Germinal center (tissue), 1 donor: ENCODE measurements at regions not wholly inside any gene's neighbourhood (a gene's known extent, or its start where the extent isn't known, plus 50 kb on each side); places are given as distances from the start of the nearest gene placed in this dataset.
"Not testable (repeated sequence)": the region's sequence is repeated elsewhere in the genome, so short reads cannot be mapped to it uniquely, and the experiment has no call there.

Experiments used
- DNase-seq: peaks from one replicate; pipeline ENCODE4 v3.0.0; 2012; ENCODE audit warnings: mixed read lengths, low spot score

GRCh38 chr6:126667728-126668127, 327.8 kb downstream of the CENPW start:
- DNase-seq: no peak

- DNase-seq: no peak
These were observed 332.7 kb downstream of the CENPW start for GRCh38 chr6:126672649-126673048.

GRCh38 chr6:126673749-126674148, 333.8 kb downstream of the CENPW start:
- not testable (repeated sequence) for DNase-seq

- no peak for DNase-seq
These were observed 342.5 kb downstream of the CENPW start for GRCh38 chr6:126682440-126682839.

GRCh38 chr6:126685182-126685581, 345.3 kb downstream of the CENPW start:
- DNase-seq: no peak

- no peak for DNase-seq
These were observed 357.2 kb downstream of the CENPW start for GRCh38 chr6:126696921-126697693.

GRCh38 chr6:126698732-126699240, 358.9 kb downstream of the CENPW start:
- no peak for DNase-seq

- DNase-seq: no peak
These were observed 362.0 kb downstream of the CENPW start for GRCh38 chr6:126701676-126702560.

GRCh38 chr6:126716032-126716431, 376.1 kb downstream of the CENPW start:
- DNase-seq: no peak

GRCh38 chr6:126716826-126717509, 377.1 kb downstream of the CENPW start:
- no peak for DNase-seq

GRCh38 chr6:126718600-126719327, 378.8 kb downstream of the CENPW start:
- DNase-seq: no peak

- no peak for DNase-seq
These were observed 380.4 kb downstream of the CENPW start for GRCh38 chr6:126720304-126720703.

GRCh38 chr6:126721581-126722160, 381.8 kb downstream of the CENPW start:
- no peak for DNase-seq

GRCh38 chr6:126722411-126722810, 382.5 kb downstream of the CENPW start:
- DNase-seq: no peak

GRCh38 chr6:126723541-126724170, 383.7 kb downstream of the CENPW start:
- no peak for DNase-seq

- DNase-seq: no peak
These were observed 384.9 kb downstream of the CENPW start for GRCh38 chr6:126724821-126725220.

GRCh38 chr6:126726454-126726853, 386.5 kb downstream of the CENPW start:
- not testable (repeated sequence) for DNase-seq

GRCh38 chr6:126738146-126738545, 380.3 kb upstream of the RSPO3 start:
- no peak for DNase-seq

GRCh38 chr6:126738641-126739040, 379.8 kb upstream of the RSPO3 start:
- DNase-seq: no peak

GRCh38 chr6:126743076-126743475, 375.4 kb upstream of the RSPO3 start:
- DNase-seq: no peak
